Activated B cell treated with CpG ODN at 0.5 μM for 24 hours (primary cell): ENCODE measurements at regions not wholly inside any gene's neighbourhood (a gene's known extent, or its start where the extent isn't known, plus 50 kb on each side); places are given as distances from the start of the nearest gene placed in this dataset.
"Not testable (repeated sequence)": the region's sequence is repeated elsewhere in the genome, so short reads cannot be mapped to it uniquely, and the experiment has no call there.

Experiments
- ATAC-seq: fragments of 200-7000 bp; cut with Tn5 transposase; one replicate; pipeline ENCODE4 v1.10.0; 2021; ENCODE audit warnings: low read depth, mild to moderate bottlenecking, moderate library complexity
- CTCF ChIA-PET: fragments of 350-600 bp; sonication (Branson Sonifier 250); formaldehyde crosslinking; loops from one replicate; lab custom pipeline; 2021; ENCODE audit warnings: antibody characterized with exemption; lab: Charles Lee
- POLR2A ChIA-PET: fragments of 350-600 bp; sonication (Branson Sonifier 250); formaldehyde crosslinking; loops from one replicate; lab custom pipeline; 2021; ENCODE audit warnings: antibody characterized with exemption; lab: Charles Lee
- DNase-seq: peaks from one replicate; pipeline ENCODE4 v3.0.0; 2022
- H3K27ac Mint-ChIP-seq: one replicate; pipeline ENCODE4 v1.8.0; 2020; ENCODE audit warnings: mixed read lengths
- H3K27me3 Mint-ChIP-seq: one replicate; pipeline ENCODE4 v1.8.0; 2021; ENCODE audit warnings: mixed read lengths
- H3K36me3 Mint-ChIP-seq: one replicate; pipeline ENCODE4 v1.8.0; 2021; ENCODE audit warnings: low read depth, mixed read lengths
- H3K4me1 Mint-ChIP-seq: one replicate; pipeline ENCODE4 v1.8.0; 2021; ENCODE audit warnings: mixed read lengths
- H3K4me3 Mint-ChIP-seq: one replicate; pipeline ENCODE4 v1.8.0; 2020; ENCODE audit warnings: mild to moderate bottlenecking, mixed read lengths
- H3K9me3 Mint-ChIP-seq: one replicate; pipeline ENCODE4 v1.8.0; 2020; ENCODE audit warnings: mixed read lengths
- CTCF ChIP-seq: fragments of 200-600 bp; IDR thresholded peaks from one replicate; pipeline ENCODE4 v1.8.0; 2022; ENCODE audit warnings: antibody characterized with exemption, mild to moderate bottlenecking
- intact Hi-C: fragments of 100-400 bp; cut with micrococcal nuclease; formaldehyde crosslinking; loops from one replicate; pipeline ENCODE4 v1.15.1; 2024

GRCh38 chr5:91468651-91469422 lies 85.7 kb upstream of the ARRDC3 start:
- POLR2A ChIA-PET, result no interaction called here
- Mint-ChIP-seq H3K27ac (no peak overlapping the region), H3K4me3 (no peak overlapping the region), H3K4me1 (no peaks in the 10 kb centered on the region), H3K27me3 (peaks cover 2% of the 10 kb centered on the region), H3K9me3 (peaks cover 4% of the 10 kb centered on the region), H3K36me3 (no peaks in the 10 kb centered on the region)
- intact Hi-C loops, result no loop called here
- no peak for ATAC-seq
- no peak for TF ChIP-seq CTCF
- CTCF ChIA-PET, result no interaction called here
- DNase-seq, result no peak

DNA sequence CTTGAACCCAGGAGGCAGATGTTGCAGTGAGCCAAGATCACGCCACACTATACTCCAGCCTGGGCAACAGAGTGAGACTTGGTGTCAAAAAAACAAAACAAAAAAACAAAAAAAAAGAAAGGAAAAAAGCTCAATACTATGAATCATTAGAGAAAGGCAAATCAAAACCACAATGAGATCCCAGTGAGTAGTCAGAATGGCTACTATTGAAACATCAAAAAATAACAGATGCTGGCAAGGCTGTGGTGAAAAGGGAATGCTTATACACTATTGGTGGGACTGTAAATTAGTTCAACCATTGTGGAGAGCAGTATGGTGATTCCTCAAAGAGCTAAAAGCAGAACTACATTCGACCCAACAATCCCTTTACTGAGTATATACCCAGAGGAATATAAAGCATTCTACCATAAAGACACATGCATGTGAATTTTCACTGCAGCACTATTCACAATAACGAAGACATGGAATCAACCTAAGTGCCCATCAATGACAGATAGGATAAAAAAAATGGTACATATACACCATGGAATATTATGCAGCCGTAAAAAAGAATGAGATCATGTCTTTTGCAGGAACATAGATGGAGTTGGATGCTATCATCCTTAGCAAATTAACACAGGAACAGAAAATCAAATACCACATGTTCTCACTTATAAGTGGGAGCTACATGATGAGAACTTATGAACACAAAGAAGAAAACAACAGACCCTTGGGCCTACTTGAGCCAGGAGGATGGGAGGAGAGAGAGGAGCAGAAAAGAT lies 81.9 kb upstream of the ARRDC3 start:
- Mint-ChIP-seq H3K36me3 (no peaks in the 10 kb centered on the region), H3K27ac (no peak overlapping the region), H3K4me3 (no peak overlapping the region), H3K9me3 (peaks cover 10% of the 10 kb centered on the region), H3K4me1 (no peaks in the 10 kb centered on the region), H3K27me3 (peaks cover 2% of the 10 kb centered on the region)
- intact Hi-C loops, result no loop called here
- TF ChIP-seq CTCF, result no peak
- CTCF ChIA-PET, result no interaction called here
- DNase-seq (no peak), ATAC-seq (no peak)
- POLR2A ChIA-PET, result no interaction called here

DNA sequence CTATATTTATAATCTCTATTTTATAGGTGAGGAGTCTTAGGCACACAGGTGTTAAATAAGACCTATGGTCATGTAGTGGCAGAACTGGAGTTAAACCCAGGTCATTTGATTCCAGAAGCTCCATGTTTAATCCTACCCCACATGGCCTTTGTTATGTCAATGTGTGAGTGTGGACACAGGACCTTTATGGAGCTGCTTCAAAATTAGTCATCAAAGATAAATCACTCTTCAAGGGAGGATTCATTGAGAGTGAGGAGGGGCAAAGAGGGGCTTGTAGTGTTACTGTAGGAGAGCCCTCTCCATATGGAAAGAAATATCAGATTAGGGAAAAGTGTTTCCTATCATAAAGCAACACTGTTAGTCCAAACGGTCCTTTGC lies 74.6 kb upstream of the ARRDC3 start:
- Mint-ChIP-seq H3K27ac (no peak overlapping the region), H3K36me3 (no peaks in the 10 kb centered on the region), H3K4me1 (no peaks in the 10 kb centered on the region), H3K4me3 (no peak overlapping the region), H3K27me3 (no peaks in the 10 kb centered on the region), H3K9me3 (peaks cover 5% of the 10 kb centered on the region)
- ATAC-seq (no peak), DNase-seq (no peak)
- intact Hi-C loops, result no loop called here
- CTCF ChIA-PET, result no interaction called here
- POLR2A ChIA-PET, result no interaction called here
- no peak for TF ChIP-seq CTCF

- Mint-ChIP-seq H3K27ac (no peak overlapping the region), H3K4me3 (no peak overlapping the region), H3K9me3 (peaks cover under 1% of the 10 kb centered on the region), H3K4me1 (no peaks in the 10 kb centered on the region), H3K27me3 (no peaks in the 10 kb centered on the region), H3K36me3 (no peaks in the 10 kb centered on the region)
- no peak for DNase-seq
- intact Hi-C loops, result no loop called here
- POLR2A ChIA-PET, result no interaction called here
- CTCF ChIA-PET, result no interaction called here
- TF ChIP-seq CTCF, result no peak
- ATAC-seq, result no peak
Observed at GRCh38 chr5:91456928-91457680, 74.0 kb upstream of the ARRDC3 start.

DNA sequence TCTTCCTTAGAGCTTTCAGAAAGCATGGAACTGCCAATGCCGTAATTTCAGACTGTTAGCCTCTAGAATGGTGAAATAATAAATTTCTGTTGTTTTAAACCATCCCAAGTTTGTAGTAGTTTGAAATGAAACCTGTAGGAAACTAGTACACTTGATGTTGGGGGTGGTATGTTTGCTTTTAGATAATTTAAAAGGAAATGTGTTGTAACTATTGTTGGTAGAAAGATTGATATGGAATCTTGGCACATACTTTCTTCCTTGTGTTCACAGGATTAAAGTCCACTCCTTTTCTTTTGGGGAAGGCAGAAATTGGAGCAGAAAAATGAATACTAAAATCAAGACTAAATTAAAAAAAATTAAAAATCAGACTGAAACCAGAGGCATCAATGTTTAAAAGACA lies 66.0 kb upstream of the ARRDC3 start:
- no peaks in the 10 kb centered on the region for H3K4me1 Mint-ChIP-seq
- no peak for TF ChIP-seq CTCF
- POLR2A ChIA-PET, result no interaction called here
- CTCF ChIA-PET, result no interaction called here
- no peaks in the 10 kb centered on the region for H3K27me3 Mint-ChIP-seq
- H3K36me3 Mint-ChIP-seq, result no peaks in the 10 kb centered on the region
- no peak for ATAC-seq
- H3K4me3 Mint-ChIP-seq, result no peak overlapping the region
- intact Hi-C loops, result no loop called here
- peaks cover 3% of the 10 kb centered on the region for H3K9me3 Mint-ChIP-seq
- no peak for DNase-seq
- no peak overlapping the region for H3K27ac Mint-ChIP-seq

GRCh38 chr5:91448079-91448478 lies 65.0 kb upstream of the ARRDC3 start:
- H3K27me3 Mint-ChIP-seq, H3K9me3 Mint-ChIP-seq, CTCF ChIA-PET, DNase-seq, H3K36me3 Mint-ChIP-seq, H3K27ac Mint-ChIP-seq, H3K4me3 Mint-ChIP-seq, H3K4me1 Mint-ChIP-seq, POLR2A ChIA-PET, ATAC-seq, intact Hi-C loops: not testable (repeated sequence)

DNA sequence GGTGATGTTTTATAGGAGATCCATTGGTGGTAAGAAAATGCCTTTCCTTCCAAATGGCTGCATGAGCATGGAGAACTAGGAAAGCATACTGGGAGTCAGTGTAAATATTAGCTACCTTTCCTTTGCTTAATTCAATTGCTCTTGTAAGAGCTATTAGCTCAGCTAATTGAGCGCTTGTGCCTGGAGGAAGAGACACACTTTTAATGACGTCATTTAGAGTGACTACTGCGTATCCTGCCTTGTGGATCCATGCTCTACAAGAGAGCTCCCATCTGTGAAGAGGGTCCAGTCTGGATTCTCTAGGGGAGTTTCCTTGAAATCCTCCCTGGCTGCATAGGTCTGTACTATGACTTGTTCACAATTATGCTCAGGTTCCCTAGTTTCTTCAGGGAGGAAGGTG lies 63.8 kb upstream of the ARRDC3 start:
- H3K4me3 Mint-ChIP-seq, H3K9me3 Mint-ChIP-seq, POLR2A ChIA-PET, H3K36me3 Mint-ChIP-seq, CTCF ChIA-PET, DNase-seq, intact Hi-C loops, ATAC-seq, H3K27ac Mint-ChIP-seq, H3K27me3 Mint-ChIP-seq, H3K4me1 Mint-ChIP-seq: not testable (repeated sequence)
